Heart left ventricle (tissue), 16 donors: ENCODE measurements at regions not wholly inside any gene's neighbourhood (a gene's known extent, or its start where the extent isn't known, plus 50 kb on each side); places are given as distances from the start of the nearest gene placed in this dataset.

ENCODE experiments used
- ATAC-seq, 4 donors: fragments of 200-7000 bp; cut with Tn5 transposase; one replicate each; pipeline ENCODE4 v1.9.1; 2020 to 2022; ENCODE audit warnings: moderate library complexity in 4 of 4, mild to moderate bottlenecking in 3 of 4, moderate number of reproducible peaks in 1 of 4
- DNase-seq, 5 donors: peaks; one replicate each; pipeline ENCODE4 v3.0.0-alpha.2; 2020
- H3K27ac ChIP-seq, 12 donors: fragments of 200-600 bp; sonication (generic) in 4 of 12; one replicate each; pipeline versions ENCODE4 v1.5.0 to v1.8.0; 2016 to 2022; ENCODE audit warnings: mild to moderate bottlenecking in 2 of 12
- H3K27me3 ChIP-seq, 9 donors: fragments of 200-600 bp; sonication (generic) in 2 of 9; one replicate each; pipeline versions ENCODE4 v1.5.1 to v1.8.0; 2016 to 2022; ENCODE audit warnings: mild to moderate bottlenecking in 3 of 9
- H3K36me3 ChIP-seq, 9 donors: fragments of 200-600 bp; sonication (generic) in 2 of 9; one replicate each; pipeline versions ENCODE4 v1.5.0 to v1.8.0; 2018 to 2022; ENCODE audit warnings: mild to moderate bottlenecking in 2 of 9
- H3K4me1 ChIP-seq, 12 donors: fragments of 200-600 bp; sonication (generic) in 4 of 12; one replicate each; pipeline versions ENCODE4 v1.5.0 to v1.8.0; 2016 to 2022; ENCODE audit warnings: mild to moderate bottlenecking in 3 of 12
- H3K4me3 ChIP-seq, 12 donors: fragments of 200-600 bp; sonication (generic) in 4 of 12; one replicate each; pipeline versions ENCODE4 v1.5.0 to v1.8.0; 2017 to 2022; ENCODE audit warnings: mild to moderate bottlenecking in 9 of 12, moderate library complexity in 4 of 12
- H3K9me3 ChIP-seq, 12 donors: fragments of 200-600 bp; sonication (generic) in 4 of 12; one replicate each; pipeline versions ENCODE4 v1.5.0 to v1.8.0; 2016 to 2022; ENCODE audit warnings: mild to moderate bottlenecking in 1 of 12
- POLR2A ChIP-seq, 2 donors: fragments of 450-650 bp; IDR thresholded peaks; one replicate each; pipeline ENCODE4 v1.6.1; 2017; ENCODE audit warnings: antibody characterized with exemption in 2 of 2, mild to moderate bottlenecking in 2 of 2, moderate library complexity in 2 of 2
- WGBS, 4 donors: extraction: QIAGEN DNeasy Blood & Tissue Kit in 2 of 4; methylation state at CpG; one replicate each; pipeline versions ENCODE4 v1.1.5 to v1.1.7; 2013 to 2018; 5-methylcytosine and 5-hydroxymethylcytosine counted together
- intact Hi-C, 10 donors: fragments of 100-400 bp; cut with DNase I; formaldehyde crosslinking; loops; one replicate each; pipeline versions ENCODE4 v1.11.1 to v1.14.2; 2022
- TF ChIP-seq, protein P1 (sequence below), 12 donors: fragments of 200-600 bp; sonication (generic) in 4 of 12; IDR thresholded peaks; one replicate each; pipeline versions ENCODE4 v1.5.0 to v1.8.0; 2018 to 2022; ENCODE audit warnings: antibody characterized with exemption in 12 of 12, mild to moderate bottlenecking in 5 of 12
- donor health status: ischemic (EF 13 %, LVEDD 7.1; RV severe dilation, severe dysfunction).
- donor health status: healthy with polysubstance abuse.
- donor health status: DM: no; HTN: yes; CAD: no.
- donor health status: DM: no; HTN: no; CAD: no.
- donor health status: ischemic (EF 25% LVEDD 6.9; RV normal size, moderate dysfunction).
- donor health status: ischemic (EF 25% LVEDD 5.7; RV mildly dilated, moderate dysfunction).
- donor health status: healthy.
- donor health status: DM: yes; HTN: yes; CAD: no.
- donor health status: ischemic (EF 35%, LVEDD 5.7; RV mildly dilated, moderate dysfunction).
- donor health status: nonischemic (EF 11% LVEDD 7.7; RV severe dilation, severe dysfunction).
- donor health status: DM: yes; HTN: yes; CAD: no.
- donor health status: PGD.
- donor health status: ischemic (EF 29% LVEDD 5.4; RV normal size, mild dysfunction).
- donor health status: nonischemic (EF 23%, LVEDD 6.1; RV moderate dilation, normal function).

DNA sequence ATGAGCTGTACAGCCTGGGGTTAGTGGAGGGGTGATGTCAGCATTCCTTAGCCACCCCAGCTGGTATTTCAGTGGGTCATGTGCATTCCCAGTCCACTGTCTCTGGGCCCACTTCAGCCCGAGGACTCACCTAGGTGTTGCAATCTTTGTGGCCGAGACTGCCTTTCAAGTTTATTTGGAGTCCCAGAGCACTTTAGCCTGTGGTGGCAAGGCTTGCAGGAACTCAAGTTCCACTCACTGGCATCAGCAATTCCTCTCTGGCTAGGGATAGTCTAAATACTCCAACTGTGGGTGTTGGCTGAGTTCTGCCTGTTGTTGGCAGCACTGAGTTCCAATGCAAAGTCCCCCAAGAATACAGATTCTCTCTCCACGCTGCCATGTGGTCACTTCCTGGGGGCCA lies 191.6 kb upstream of the PGR start:
- intact Hi-C loops = loop anchor here in 9 of 10 donors (5.0 to 10.0 kb wide), 5 partner anchors 324 to 344 kb away; no protein-coding TSS in a partner anchor
- TF ChIP-seq, protein P1, sequence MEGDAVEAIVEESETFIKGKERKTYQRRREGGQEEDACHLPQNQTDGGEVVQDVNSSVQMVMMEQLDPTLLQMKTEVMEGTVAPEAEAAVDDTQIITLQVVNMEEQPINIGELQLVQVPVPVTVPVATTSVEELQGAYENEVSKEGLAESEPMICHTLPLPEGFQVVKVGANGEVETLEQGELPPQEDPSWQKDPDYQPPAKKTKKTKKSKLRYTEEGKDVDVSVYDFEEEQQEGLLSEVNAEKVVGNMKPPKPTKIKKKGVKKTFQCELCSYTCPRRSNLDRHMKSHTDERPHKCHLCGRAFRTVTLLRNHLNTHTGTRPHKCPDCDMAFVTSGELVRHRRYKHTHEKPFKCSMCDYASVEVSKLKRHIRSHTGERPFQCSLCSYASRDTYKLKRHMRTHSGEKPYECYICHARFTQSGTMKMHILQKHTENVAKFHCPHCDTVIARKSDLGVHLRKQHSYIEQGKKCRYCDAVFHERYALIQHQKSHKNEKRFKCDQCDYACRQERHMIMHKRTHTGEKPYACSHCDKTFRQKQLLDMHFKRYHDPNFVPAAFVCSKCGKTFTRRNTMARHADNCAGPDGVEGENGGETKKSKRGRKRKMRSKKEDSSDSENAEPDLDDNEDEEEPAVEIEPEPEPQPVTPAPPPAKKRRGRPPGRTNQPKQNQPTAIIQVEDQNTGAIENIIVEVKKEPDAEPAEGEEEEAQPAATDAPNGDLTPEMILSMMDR (IDR thresholded peaks at IDR 0.05) = no peak
- TF ChIP-seq POLR2A (IDR thresholded peaks at IDR 0.05) = no peak

DNA sequence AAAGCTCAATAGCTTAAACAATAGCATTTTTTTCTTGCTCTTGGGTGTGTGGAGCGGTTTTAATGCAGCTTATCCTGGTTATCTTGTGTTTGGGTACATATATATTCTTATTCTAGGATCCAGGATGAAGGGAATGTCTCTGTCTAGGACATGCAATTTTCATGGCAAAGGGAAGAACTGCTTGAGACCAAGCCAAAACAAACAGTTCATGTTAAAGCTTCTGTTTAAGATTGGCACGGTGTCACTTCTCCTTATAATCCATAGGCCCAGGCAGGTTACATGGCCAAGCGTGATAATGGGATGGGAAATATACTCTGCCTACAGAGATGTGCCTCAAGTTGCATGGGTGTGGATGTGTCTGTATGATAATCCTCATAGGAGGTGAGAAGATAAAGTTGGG lies 177.1 kb upstream of the PGR start:
- Histone ChIP-seq H3K9me3 (peaks cover 0 to 12% (median 0%) of the 10 kb centered on the region in 12 donors), H3K4me3 (no peak overlapping the region), H3K4me1 (no peaks in the 10 kb centered on the region), H3K27me3 (no peaks in the 10 kb centered on the region), H3K27ac (no peak overlapping the region), H3K36me3 (no peaks in the 10 kb centered on the region)
- intact Hi-C loops = no loop called here
- WGBS, 4 donors = 74 to 80% (median 77%) methylated on average over 3 of the region's 3 CpGs
- DNase-seq = no peak
- no peak for ATAC-seq
- TF ChIP-seq, protein P1 (IDR thresholded peaks at IDR 0.05) = no peak
- no peak for TF ChIP-seq POLR2A (IDR thresholded peaks at IDR 0.05)

More for the DNA sequence above, 191.6 kb upstream of the PGR start:
- ATAC-seq = no peak
- no peaks in the 10 kb centered on the region for H3K27me3 ChIP-seq
- H3K27ac ChIP-seq = no peak overlapping the region
- 80 to 97% (median 86%) methylated on average over 3 of the region's 3 CpGs for WGBS, 4 donors
- H3K9me3 ChIP-seq = no peaks in the 10 kb centered on the region
- no peaks in the 10 kb centered on the region for H3K4me1 ChIP-seq
- no peak for DNase-seq
- H3K4me3 ChIP-seq = no peak overlapping the region
- no peaks in the 10 kb centered on the region for H3K36me3 ChIP-seq

DNA sequence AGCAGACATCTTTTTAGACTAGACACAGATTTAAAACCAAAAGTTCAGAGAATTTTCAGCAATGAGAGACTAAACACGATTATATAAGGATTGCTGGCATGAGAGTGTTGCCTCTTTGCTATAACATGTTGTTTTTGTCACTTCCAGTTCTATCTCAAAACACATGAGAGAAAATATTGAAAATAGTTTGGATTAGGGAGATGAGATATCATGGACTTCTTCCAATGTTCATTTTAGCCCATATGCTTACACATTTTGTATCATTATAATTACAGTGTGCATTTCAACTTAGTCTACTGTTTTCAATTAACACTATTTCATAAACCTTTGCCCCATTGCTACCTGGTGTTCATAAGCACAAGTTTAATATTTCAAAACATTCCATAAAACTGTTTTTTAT lies 175.9 kb upstream of the PGR start:
- ATAC-seq (no peak), DNase-seq (no peak)
- TF ChIP-seq POLR2A (IDR thresholded peaks at IDR 0.05) = no peak
- TF ChIP-seq, protein P1 (IDR thresholded peaks at IDR 0.05) = no peak
- intact Hi-C loops = no loop called here
- Histone ChIP-seq H3K27me3 (no peaks in the 10 kb centered on the region), H3K36me3 (no peaks in the 10 kb centered on the region), H3K4me1 (no peaks in the 10 kb centered on the region), H3K27ac (no peak overlapping the region), H3K9me3 (peaks cover 0 to 5% (median 0%) of the 10 kb centered on the region in 12 donors), H3K4me3 (no peak overlapping the region)
- WGBS, 4 donors = 61 to 76% (median 73%) methylated on average over 1 of the region's 1 CpG

DNA sequence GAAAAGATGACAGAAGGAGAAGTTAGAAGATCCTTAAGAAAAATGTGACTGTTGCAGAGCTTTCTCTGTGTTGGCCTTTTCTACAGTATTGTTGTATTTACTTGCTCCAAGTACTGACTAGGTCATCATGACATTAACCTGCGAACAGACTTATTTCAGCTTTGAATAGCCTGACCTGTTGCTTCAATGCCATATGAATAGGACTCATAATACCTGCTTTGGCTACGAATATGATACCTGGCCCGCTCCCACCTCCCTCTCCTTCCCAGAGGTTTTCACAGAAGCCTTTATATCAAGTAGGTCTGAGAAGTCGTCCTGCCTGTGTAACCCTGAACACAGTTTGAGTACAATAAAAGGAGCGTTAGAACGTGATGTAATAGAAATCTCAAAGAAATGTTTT lies 169.6 kb upstream of the PGR start:
- Histone ChIP-seq H3K36me3 (no peaks in the 10 kb centered on the region), H3K27me3 (no peaks in the 10 kb centered on the region), H3K27ac (no peak overlapping the region), H3K9me3 (peaks cover 0 to 16% (median 0%) of the 10 kb centered on the region in 12 donors), H3K4me1 (no peaks in the 10 kb centered on the region), H3K4me3 (no peak overlapping the region)
- TF ChIP-seq POLR2A (IDR thresholded peaks at IDR 0.05) = no peak
- TF ChIP-seq, protein P1 (IDR thresholded peaks at IDR 0.05) = no peak
- WGBS, 4 donors = 78 to 90% (median 82%) methylated on average over 6 of the region's 6 CpGs
- no peak for DNase-seq
- intact Hi-C loops = no loop called here
- no peak for ATAC-seq
